ENCODE measurements at regions not wholly inside any gene's neighbourhood (a gene's known extent, or its start where the extent isn't known, plus 50 kb on each side); places are given as distances from the start of the nearest gene placed in this dataset.

DNA sequence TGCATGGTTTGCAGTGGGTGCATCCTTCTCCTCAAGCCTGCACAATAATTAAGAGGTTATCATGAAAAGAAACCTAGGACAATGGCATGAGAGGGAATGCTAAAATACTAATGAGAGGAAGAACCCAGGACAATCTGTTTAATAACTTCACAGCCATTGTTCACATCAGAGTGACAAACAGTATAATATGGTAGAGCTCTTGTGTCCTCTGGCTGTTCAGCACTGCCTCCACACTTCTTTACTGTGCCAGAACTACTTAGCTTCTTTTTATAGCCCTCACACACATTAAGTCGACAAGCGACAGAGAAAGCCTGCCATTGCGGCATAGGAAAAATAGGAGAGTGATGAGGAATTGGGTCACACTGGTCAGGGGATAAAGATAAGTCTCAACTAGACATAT is 65.0 kb upstream of the MEIS2 start:
- ATAC-seq, result no peak
- Mint-ChIP-seq H3K27me3 (no peaks in the 10 kb centered on the region), H3K36me3 (no peaks in the 10 kb centered on the region), H3K4me3 (no peak overlapping the region), H3K4me1 (ENCODE audit: low read depth in 2 of 2) (no peaks in the 10 kb centered on the region), H3K27ac (no peak overlapping the region), H3K9me3 (peaks cover 7% of the 10 kb centered on the region)
- DNase-seq (ENCODE audit: low spot score), result no peak

DNA sequence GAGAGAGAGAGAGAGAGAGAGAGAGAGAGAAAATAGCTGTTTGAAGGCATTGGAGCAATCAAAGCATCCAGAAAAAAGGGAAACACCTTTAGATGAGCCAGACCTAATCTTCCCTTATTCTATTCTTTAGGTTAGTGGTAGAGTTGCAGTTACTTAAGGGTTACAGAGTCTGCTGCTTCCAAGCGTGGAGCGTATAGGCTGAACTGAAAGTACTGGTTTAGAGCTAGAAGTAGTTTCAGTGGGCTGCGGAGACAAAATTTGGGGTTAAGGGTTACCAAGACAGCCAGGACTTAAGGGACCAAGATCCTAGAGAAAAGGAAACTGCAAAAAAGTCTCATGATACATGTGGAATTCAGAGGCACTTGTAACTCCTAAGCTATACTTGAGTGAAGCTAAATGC is 66.1 kb upstream of the MEIS2 start:
- H3K9me3 Mint-ChIP-seq, result peaks cover 10% of the 10 kb centered on the region
- H3K36me3 Mint-ChIP-seq, result no peaks in the 10 kb centered on the region
- DNase-seq (ENCODE audit: low spot score), result no peak
- no peak for ATAC-seq
- H3K27ac Mint-ChIP-seq, result no peak overlapping the region
- no peak overlapping the region for H3K4me3 Mint-ChIP-seq
- H3K27me3 Mint-ChIP-seq, result no peaks in the 10 kb centered on the region
- H3K4me1 Mint-ChIP-seq (ENCODE audit: low read depth in 2 of 2), result no peaks in the 10 kb centered on the region

DNA sequence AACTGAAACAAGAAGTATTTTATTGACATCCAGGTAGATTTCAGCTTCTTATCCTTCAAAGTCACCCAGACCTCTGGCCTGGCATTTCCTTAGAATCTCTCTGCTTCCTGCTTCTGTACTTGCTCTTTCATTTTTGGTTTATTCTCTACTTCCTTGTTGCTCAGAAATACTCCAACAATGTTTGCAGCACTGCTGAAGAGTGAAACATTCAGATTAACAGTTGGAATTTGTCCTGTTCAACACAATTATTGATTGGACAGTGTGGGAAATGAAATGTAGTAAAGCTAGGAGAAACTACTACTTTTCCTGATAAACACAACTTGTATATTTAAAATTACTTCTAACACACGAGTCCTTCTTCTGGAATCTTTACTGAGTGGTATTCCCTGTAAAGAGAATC is 81.0 kb upstream of the MEIS2 start:
- ATAC-seq (no peak), DNase-seq (ENCODE audit: low spot score) (no peak)
- H3K36me3 Mint-ChIP-seq, result no peaks in the 10 kb centered on the region
- no peaks in the 10 kb centered on the region for H3K4me1 Mint-ChIP-seq (ENCODE audit: low read depth in 2 of 2)
- H3K4me3 Mint-ChIP-seq, result no peak overlapping the region
- peaks cover 15% of the 10 kb centered on the region for H3K9me3 Mint-ChIP-seq
- H3K27me3 Mint-ChIP-seq, result no peaks in the 10 kb centered on the region
- H3K27ac Mint-ChIP-seq, result no peak overlapping the region

DNA sequence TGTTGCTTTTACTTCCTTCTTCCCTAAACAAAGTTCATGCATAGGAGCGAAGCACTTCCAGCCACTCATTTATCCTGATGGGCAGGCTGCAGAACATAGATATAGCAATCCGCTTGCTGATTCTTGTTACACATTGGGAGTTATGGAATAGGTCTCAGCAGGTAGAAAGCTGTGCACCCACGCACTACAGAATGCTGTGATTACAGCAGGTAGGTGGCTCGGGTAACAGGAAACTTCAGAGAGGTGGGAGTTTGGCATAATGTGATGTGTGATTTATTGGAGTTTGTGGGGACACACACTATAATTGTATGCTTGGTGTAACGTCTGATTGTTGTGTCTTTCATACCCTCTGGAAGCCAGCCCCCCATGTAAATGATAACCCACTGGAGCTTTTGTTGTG is 99.2 kb upstream of the MEIS2 start:
- H3K9me3 Mint-ChIP-seq, result no peaks in the 10 kb centered on the region
- H3K27ac Mint-ChIP-seq, result no peak overlapping the region
- H3K36me3 Mint-ChIP-seq, result no peaks in the 10 kb centered on the region
- ATAC-seq (no peak), DNase-seq (ENCODE audit: low spot score) (no peak)
- H3K27me3 Mint-ChIP-seq, result no peaks in the 10 kb centered on the region
- H3K4me3 Mint-ChIP-seq, result no peak overlapping the region
- H3K4me1 Mint-ChIP-seq (ENCODE audit: low read depth in 2 of 2), result no peaks in the 10 kb centered on the region

DNA sequence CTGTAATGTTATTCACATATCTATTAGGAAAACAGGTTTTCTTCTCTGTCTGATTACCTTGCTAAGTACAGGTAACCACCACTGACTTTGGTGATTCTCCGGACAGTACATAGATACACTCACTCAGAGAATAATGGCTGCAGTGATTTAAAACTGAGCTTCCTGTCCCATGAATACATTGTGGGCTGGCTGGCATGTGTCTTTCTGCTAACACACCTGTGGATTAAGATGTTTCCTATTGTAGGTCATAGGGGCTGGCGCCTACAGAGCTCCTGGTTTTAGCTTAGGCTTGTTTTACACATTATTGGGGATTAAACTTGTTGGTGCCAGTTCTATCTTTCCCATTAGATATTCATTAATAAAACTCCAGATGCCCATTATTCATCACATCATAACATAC is 102.7 kb upstream of the MEIS2 start:
- no peaks in the 10 kb centered on the region for H3K9me3 Mint-ChIP-seq
- no peak overlapping the region for H3K4me3 Mint-ChIP-seq
- ATAC-seq, result no peak
- no peaks in the 10 kb centered on the region for H3K4me1 Mint-ChIP-seq (ENCODE audit: low read depth in 2 of 2)
- no peak for DNase-seq (ENCODE audit: low spot score)
- H3K36me3 Mint-ChIP-seq, result no peaks in the 10 kb centered on the region
- no peaks in the 10 kb centered on the region for H3K27me3 Mint-ChIP-seq
- H3K27ac Mint-ChIP-seq, result no peak overlapping the region

DNA sequence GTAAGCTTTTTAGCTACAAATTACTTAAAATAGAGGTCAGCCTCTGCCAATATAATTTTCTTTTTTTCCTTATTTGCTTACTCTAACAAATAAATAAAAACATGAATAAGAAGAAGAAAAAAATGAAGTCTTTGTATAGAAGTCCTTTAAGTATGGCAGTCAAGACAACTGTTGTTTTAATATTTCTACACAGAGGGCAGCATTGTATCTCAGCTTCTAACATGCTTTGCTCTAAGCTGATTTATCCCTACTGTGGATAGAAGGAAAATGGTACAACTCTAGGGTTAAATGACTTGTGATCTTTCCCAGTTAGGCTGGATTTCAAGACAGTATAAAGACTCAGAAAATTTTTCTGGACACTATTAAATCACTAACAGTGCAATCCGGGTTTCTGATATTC is 104.3 kb upstream of the MEIS2 start:
- no peak for ATAC-seq
- no peaks in the 10 kb centered on the region for H3K4me1 Mint-ChIP-seq (ENCODE audit: low read depth in 2 of 2)
- H3K27me3 Mint-ChIP-seq, result no peaks in the 10 kb centered on the region
- no peak overlapping the region for H3K27ac Mint-ChIP-seq
- no peak for DNase-seq (ENCODE audit: low spot score)
- H3K36me3 Mint-ChIP-seq, result no peaks in the 10 kb centered on the region
- H3K9me3 Mint-ChIP-seq, result no peaks in the 10 kb centered on the region
- H3K4me3 Mint-ChIP-seq, result no peak overlapping the region

DNA sequence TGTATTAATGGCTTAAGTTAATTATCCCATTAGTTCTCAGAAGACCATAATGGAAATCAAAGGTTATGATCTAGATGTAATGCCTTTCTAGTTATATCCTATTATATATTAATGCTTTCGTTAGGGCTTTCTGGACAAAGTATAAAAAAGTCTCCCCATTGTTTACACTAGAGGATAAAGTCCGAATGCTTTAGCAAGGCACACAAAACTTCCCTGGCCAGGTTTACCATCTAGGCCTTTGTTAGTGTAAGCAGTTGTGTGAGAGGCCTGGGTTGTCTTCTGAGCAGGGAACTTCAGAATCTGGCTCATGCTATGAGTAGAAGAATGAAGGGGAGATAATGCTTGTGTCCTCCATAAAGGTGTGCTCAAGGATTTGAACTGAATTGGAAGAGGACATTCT is 106.3 kb upstream of the MEIS2 start:
- Mint-ChIP-seq H3K9me3 (peaks cover 4% of the 10 kb centered on the region), H3K4me3 (no peak overlapping the region), H3K27ac (no peak overlapping the region), H3K36me3 (no peaks in the 10 kb centered on the region), H3K27me3 (no peaks in the 10 kb centered on the region), H3K4me1 (ENCODE audit: low read depth in 2 of 2) (no peaks in the 10 kb centered on the region)
- DNase-seq (ENCODE audit: low spot score) (no peak), ATAC-seq (no peak)

DNA sequence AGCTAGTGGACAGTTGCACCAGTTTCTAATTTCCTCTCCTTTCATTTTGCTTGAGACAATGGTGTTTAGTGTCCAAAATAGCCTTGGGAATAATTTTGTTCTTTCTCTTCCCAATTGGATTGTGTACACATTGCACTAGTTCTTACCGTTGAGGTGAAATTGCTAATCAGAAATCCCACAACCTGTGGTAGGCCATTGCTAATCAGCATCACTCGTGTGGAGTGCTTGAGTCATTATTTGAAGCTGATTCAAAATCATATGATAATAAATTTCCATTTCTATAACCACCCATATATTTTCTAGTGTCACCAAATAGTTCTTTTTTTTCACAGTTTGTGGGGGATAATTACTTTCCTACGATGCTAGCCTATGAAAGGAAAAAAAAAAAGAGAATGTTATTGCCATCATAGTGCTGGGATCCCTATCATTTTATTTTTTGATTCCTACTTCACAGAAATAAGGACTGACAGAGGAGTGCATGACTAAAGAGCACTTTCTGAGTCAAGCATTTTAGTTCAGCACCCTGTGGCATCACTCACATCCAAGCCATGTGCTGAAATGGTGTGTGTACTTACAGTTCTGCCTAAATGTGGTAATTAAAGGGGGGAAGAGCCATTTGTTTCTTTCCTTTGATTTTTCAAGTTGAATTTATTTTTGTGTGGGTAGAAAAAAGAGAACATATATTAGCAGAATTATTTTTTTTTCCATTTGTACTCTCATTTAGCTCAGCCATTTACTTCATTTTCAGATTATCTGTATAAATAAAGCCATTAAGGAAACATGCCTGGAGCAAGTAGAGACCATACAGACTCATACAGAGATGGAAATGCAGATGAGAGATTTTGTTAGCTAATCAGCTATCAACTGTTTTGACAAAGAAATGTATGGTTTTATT is 108.0 kb upstream of the MEIS2 start:
- H3K36me3 Mint-ChIP-seq, result no peaks in the 10 kb centered on the region
- DNase-seq (ENCODE audit: low spot score) (no peak), ATAC-seq (no peak)
- no peak overlapping the region for H3K27ac Mint-ChIP-seq
- no peak overlapping the region for H3K4me3 Mint-ChIP-seq
- H3K4me1 Mint-ChIP-seq (ENCODE audit: low read depth in 2 of 2), result no peaks in the 10 kb centered on the region
- peaks cover 13% of the 10 kb centered on the region for H3K9me3 Mint-ChIP-seq
- H3K27me3 Mint-ChIP-seq, result no peaks in the 10 kb centered on the region

DNA sequence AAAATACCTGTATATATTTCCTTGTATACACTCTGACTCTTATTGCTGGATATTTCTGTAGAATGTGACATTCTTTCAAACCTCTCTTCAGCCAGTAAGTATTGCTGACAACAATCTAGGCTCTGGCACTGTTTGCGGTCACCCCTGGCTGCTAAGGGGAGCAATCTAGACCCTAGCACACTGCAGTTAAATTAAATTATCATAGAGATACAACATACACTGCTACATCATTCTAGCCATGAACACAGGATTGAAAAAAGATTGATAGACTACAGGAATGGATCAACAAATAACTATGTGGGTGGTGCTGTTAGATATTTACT is 108.7 kb upstream of the MEIS2 start:
- H3K4me1 Mint-ChIP-seq (ENCODE audit: low read depth in 2 of 2), result no peaks in the 10 kb centered on the region
- DNase-seq (ENCODE audit: low spot score) (no peak), ATAC-seq (no peak)
- H3K9me3 Mint-ChIP-seq, result peaks cover 13% of the 10 kb centered on the region
- H3K27me3 Mint-ChIP-seq, result no peaks in the 10 kb centered on the region
- H3K36me3 Mint-ChIP-seq, result no peaks in the 10 kb centered on the region
- H3K27ac Mint-ChIP-seq, result no peak overlapping the region
- H3K4me3 Mint-ChIP-seq, result no peak overlapping the region

DNA sequence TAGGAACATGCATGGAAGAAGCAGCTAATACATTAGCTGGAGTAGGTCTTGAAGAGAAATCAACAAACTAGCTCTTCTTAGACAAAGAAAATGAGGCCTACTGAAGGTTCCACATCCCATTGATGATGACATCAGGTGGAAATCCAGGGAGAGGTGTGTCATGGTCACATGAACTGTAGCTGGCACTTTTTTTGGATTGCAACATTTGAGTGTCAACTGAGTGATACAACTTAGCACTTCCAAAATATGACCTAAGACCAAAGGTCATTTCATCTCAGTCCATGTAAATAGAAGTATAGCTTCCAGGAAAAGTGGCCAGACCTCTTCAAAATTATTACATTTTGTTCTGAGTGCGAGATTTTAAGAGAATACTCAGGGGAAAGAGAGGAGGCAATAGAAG is 117.2 kb upstream of the MEIS2 start:
- Mint-ChIP-seq H3K36me3 (no peaks in the 10 kb centered on the region), H3K4me1 (ENCODE audit: low read depth in 2 of 2) (no peaks in the 10 kb centered on the region), H3K4me3 (no peak overlapping the region), H3K27me3 (no peaks in the 10 kb centered on the region), H3K27ac (no peak overlapping the region), H3K9me3 (peaks cover 9% of the 10 kb centered on the region)
- no peak for ATAC-seq
- DNase-seq (ENCODE audit: low spot score), result no peak

DNA sequence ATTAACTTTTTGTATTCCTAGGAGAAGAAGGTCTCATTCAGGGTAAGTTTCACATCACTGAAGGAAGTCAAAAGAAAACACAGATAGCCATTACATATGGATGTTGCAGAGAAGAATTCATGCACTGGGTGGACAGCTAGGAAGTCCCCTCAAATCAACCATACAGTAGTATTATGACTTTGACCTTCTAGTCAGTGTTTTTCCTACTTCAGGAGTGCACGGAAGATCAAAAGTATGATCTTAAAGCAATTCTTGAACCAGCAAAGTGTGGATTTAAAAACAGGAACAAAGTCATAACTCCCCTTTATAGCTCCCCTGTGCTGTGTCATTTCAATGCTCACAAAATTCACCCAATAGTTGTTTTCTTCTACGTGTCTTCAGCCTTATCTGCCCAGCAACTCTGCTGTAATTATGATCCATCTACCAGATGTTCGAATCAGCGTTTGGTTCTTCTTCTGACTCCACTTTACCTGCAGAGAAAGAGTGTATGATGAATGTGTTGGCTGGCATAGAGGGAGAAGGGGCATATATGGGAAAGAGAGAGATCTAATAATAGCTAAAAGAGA is 118.1 kb upstream of the MEIS2 start:
- no peaks in the 10 kb centered on the region for H3K27me3 Mint-ChIP-seq
- no peak overlapping the region for H3K27ac Mint-ChIP-seq
- no peaks in the 10 kb centered on the region for H3K36me3 Mint-ChIP-seq
- ATAC-seq, result no peak
- H3K4me3 Mint-ChIP-seq, result no peak overlapping the region
- H3K4me1 Mint-ChIP-seq (ENCODE audit: low read depth in 2 of 2), result no peaks in the 10 kb centered on the region
- H3K9me3 Mint-ChIP-seq, result peaks cover 6% of the 10 kb centered on the region
- no peak for DNase-seq (ENCODE audit: low spot score)

DNA sequence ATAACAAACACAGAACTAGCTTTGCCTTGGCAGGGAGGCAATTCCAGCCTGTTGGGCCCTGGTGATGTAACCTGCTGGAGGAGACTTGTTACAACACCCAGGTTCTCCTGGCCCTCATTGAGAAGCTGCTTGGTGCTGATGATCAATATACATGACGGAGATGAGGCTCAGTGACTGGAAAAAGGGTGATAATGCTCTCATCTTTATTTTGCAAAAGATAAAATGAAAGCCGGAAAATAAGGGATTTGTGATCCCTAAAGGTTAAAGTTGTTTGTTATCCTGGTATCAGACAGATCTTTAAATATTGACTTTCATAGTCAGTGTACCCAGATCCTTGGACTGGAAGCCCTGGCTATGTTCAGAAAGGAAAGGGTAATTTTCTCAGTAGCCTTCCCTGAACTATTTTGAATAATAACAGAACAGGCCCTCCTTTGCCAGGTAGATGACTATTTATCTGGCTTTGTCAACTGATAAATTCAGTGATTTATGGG is 118.9 kb upstream of the MEIS2 start:
- no peak overlapping the region for H3K27ac Mint-ChIP-seq

DNA sequence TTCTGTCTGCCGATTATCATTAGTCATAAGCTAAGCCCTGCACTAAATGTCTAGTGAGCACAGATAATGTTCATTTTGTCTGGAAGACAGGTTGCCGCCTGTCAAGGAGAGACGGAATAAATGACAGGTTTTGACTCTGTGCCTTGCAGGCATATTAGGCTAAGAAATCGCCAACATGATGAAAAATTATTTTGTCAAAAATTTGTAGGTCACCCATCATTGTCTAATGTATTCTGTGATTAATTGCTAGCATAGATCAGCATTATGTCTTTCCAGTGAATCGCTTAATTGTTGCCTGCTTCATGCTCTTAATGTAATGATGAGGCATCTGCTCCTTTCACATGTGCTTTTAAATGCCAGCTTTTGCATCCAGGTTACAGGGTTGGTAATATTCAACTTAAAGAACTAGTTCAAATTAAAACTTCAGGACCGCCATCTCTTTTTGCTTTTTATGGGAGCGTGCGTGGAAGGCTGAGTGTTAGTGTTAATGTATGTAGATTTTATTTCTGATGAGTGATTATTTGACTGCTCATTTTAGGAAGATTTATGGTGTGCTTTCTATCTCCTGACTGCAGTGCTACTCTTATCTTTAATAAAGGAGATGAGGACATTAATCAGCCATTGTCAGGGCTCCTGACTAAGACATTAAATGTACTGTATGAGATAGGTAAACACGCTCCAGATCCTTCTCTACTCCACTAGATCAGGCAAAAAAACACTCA is 120.8 kb upstream of the MEIS2 start:
- H3K27ac Mint-ChIP-seq, result no peak overlapping the region
- ATAC-seq, result no peak

More for the DNA sequence above, 118.9 kb upstream of the MEIS2 start:
- Mint-ChIP-seq H3K27me3 (no peaks in the 10 kb centered on the region), H3K4me3 (no peak overlapping the region), H3K4me1 (ENCODE audit: low read depth in 2 of 2) (no peaks in the 10 kb centered on the region), H3K9me3 (peaks cover 6% of the 10 kb centered on the region), H3K36me3 (no peaks in the 10 kb centered on the region)
- DNase-seq (ENCODE audit: low spot score) (no peak), ATAC-seq (no peak)

DNA sequence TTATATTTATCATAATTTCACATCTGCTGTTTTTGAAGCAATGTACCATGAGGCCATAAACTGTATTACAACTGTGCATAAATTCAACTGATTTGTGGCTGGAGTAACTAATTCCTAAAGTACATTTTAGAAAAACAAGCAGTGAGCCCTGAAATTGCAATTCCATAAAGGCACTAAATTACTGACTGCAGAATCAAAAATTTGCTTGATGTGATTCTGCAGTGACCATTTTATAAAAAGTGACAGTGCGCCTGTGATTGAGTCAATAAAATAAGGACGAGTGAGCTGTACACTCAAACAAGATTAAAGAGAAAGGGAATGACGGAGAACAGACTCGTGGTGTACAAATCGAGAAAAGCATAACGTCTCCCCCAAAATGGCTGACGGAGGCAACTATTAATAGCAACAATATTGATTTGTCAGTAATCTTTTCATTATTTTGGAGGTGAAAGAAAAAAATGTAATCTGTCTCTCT is 121.4 kb upstream of the MEIS2 start:
- Mint-ChIP-seq H3K9me3 (peaks cover 6% of the 10 kb centered on the region), H3K36me3 (no peaks in the 10 kb centered on the region), H3K27me3 (no peaks in the 10 kb centered on the region), H3K4me3 (no peak overlapping the region), H3K4me1 (ENCODE audit: low read depth in 2 of 2) (no peaks in the 10 kb centered on the region), H3K27ac (no peak overlapping the region)
- DNase-seq (ENCODE audit: low spot score) (no peak), ATAC-seq (no peak)

More for the DNA sequence above, 120.8 kb upstream of the MEIS2 start:
- Mint-ChIP-seq H3K4me3 (no peak overlapping the region), H3K36me3 (no peaks in the 10 kb centered on the region), H3K4me1 (ENCODE audit: low read depth in 2 of 2) (no peaks in the 10 kb centered on the region), H3K9me3 (peaks cover 6% of the 10 kb centered on the region), H3K27me3 (no peaks in the 10 kb centered on the region)
- no peak for DNase-seq (ENCODE audit: low spot score)
